HL-60 (cell line): ENCODE measurements at regions not wholly inside any gene's neighbourhood (a gene's known extent, or its start where the extent isn't known, plus 50 kb on each side); places are given as distances from the start of the nearest gene placed in this dataset.

Experiments
- CTCF ChIP-seq: IDR thresholded peaks from one replicate; pipeline ENCODE4 v1.5.1; 2011; ENCODE audit warnings: low read length, control low read depth, inconsistent platforms; ENCODE audit not compliant: insufficient read depth
- POLR2AphosphoS5 ChIP-seq: IDR thresholded peaks from 2 replicates; pipeline ENCODE4 v1.6.1; 2012; ENCODE audit warnings: low read depth

- TF ChIP-seq CTCF (no peak), POLR2AphosphoS5 (no peak)
Observed at GRCh38 chr3:116767726-116768125, 58.1 kb downstream of the TUSC7 start.
